Memory B cell (primary cell): ENCODE measurements at regions not wholly inside any gene's neighbourhood (a gene's known extent, or its start where the extent isn't known, plus 50 kb on each side); places are given as distances from the start of the nearest gene placed in this dataset.
"Not testable (repeated sequence)": the region's sequence is repeated elsewhere in the genome, so short reads cannot be mapped to it uniquely, and the experiment has no call there.

Experiments used
- ATAC-seq: fragments of 150-1000 bp; cut with Tn5 transposase; 2 replicates; pipeline ENCODE4 v1.10.0; 2021; ENCODE audit warnings: low read depth, mild to moderate bottlenecking, moderate library complexity
- DNase-seq, 2 donors: peaks; one replicate each; pipeline ENCODE4 v3.0.0; 2022; ENCODE audit warnings: low spot score in 2 of 2
- H3K27ac Mint-ChIP-seq: one replicate; pipeline ENCODE4 v1.8.0; 2022; ENCODE audit warnings: mild to moderate bottlenecking, moderate library complexity, mixed read lengths
- H3K27me3 Mint-ChIP-seq: one replicate; pipeline ENCODE4 v1.8.0; 2022; ENCODE audit warnings: mixed read lengths
- H3K36me3 Mint-ChIP-seq: one replicate; pipeline ENCODE4 v1.8.0; 2022; ENCODE audit warnings: mild to moderate bottlenecking, mixed read lengths
- H3K4me1 Mint-ChIP-seq: one replicate; pipeline ENCODE4 v1.8.0; 2022; ENCODE audit warnings: mixed read lengths
- H3K4me3 Mint-ChIP-seq: one replicate; pipeline ENCODE4 v1.8.0; 2022; ENCODE audit warnings: mild to moderate bottlenecking, moderate library complexity, mixed read lengths
- H3K9me3 Mint-ChIP-seq: one replicate; pipeline ENCODE4 v1.8.0; 2022; ENCODE audit warnings: mixed read lengths

DNA sequence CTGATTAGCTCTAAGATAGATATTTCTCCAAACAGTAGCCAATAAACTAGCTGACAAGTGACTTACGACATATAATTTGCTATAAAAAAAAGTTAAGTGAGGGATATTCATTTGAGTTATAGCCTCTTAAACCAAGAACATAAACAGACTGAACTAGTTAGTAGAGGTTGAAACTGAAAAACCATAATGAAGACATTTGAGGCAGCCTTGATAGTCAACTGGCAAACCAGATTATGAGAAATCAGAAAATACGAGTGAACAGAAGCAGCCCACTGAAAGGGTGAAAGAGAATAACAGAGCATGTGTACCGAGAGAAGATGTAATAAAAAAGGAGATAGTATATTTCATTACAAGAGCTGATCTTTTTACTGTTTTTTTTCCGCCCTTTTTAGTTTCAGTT lies 698.1 kb upstream of the SETBP1 start:
- H3K9me3 Mint-ChIP-seq, result peaks cover 4% of the 10 kb centered on the region
- H3K4me3 Mint-ChIP-seq, result no peak overlapping the region
- H3K27me3 Mint-ChIP-seq, result peaks cover 5% of the 10 kb centered on the region
- ATAC-seq (no peak), DNase-seq (no peak)
- H3K4me1 Mint-ChIP-seq, result no peaks in the 10 kb centered on the region
- H3K27ac Mint-ChIP-seq, result no peak overlapping the region
- no peaks in the 10 kb centered on the region for H3K36me3 Mint-ChIP-seq

DNA sequence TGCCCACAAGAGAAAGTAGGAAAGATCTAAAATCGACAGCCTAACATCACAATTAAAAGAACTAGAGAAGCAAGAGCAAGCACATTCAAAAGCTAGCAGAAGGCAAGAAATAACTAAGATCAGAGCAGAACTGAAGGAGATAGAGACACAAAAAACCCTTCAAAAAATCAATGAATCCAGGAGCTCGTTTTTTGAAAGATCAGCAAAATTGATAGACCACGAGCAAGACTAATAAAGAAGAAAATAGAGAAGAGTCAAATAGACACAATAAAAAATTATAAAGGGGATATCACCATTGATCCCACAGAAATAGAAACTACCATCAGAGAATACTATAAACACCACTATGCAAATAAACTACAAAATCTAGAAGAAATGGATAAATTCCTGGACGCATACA lies 693.6 kb upstream of the SETBP1 start:
- DNase-seq, H3K27ac Mint-ChIP-seq, H3K9me3 Mint-ChIP-seq, H3K4me1 Mint-ChIP-seq, H3K27me3 Mint-ChIP-seq, H3K36me3 Mint-ChIP-seq, ATAC-seq, H3K4me3 Mint-ChIP-seq: not testable (repeated sequence)

DNA sequence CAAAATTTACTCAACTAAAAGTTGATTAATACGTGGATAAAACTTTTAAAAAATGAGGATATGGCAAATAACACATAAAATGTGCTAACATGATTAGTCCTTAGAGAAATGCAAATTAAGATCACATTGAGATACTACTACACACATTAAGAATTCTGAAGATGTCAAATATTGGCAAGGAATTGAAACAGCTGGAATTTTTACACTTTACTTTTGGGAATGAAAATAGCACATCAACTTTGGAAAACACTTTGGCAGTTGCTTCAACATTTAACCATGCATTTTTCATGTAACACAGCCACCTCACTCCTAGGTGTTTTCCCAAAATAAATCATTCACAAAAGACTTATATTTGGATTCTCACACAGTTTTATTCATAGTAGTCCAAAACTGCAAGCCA lies 687.9 kb upstream of the SETBP1 start:
- peaks cover 3% of the 10 kb centered on the region for H3K9me3 Mint-ChIP-seq
- H3K27ac Mint-ChIP-seq, result no peak overlapping the region
- ATAC-seq (no peak), DNase-seq (no peak)
- no peaks in the 10 kb centered on the region for H3K36me3 Mint-ChIP-seq
- H3K4me1 Mint-ChIP-seq, result no peaks in the 10 kb centered on the region
- H3K4me3 Mint-ChIP-seq, result no peak overlapping the region
- no peaks in the 10 kb centered on the region for H3K27me3 Mint-ChIP-seq

DNA sequence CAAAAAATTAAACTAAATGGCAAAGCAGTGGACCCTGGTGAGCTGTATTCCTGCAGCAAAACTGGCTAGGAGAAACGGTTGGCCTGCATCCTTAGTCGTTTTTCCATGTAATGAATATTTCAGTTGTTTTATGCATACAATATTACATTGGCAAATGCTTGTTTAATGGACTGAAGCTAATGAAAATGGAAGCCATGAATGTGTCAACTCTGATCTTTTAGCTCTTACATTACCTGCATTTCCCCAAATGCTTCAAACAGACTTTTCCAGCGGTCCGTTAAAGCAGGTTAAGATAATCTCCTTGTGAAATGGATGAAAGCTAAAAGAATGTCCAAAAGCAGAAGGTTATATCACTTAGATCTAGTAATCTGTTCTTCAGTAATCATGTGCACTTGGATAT lies 686.3 kb upstream of the SETBP1 start:
- no peaks in the 10 kb centered on the region for H3K36me3 Mint-ChIP-seq
- H3K9me3 Mint-ChIP-seq, result peaks cover 2% of the 10 kb centered on the region
- ATAC-seq (no peak), DNase-seq (no peak)
- no peaks in the 10 kb centered on the region for H3K4me1 Mint-ChIP-seq
- H3K27ac Mint-ChIP-seq, result no peak overlapping the region
- no peaks in the 10 kb centered on the region for H3K27me3 Mint-ChIP-seq
- no peak overlapping the region for H3K4me3 Mint-ChIP-seq

DNA sequence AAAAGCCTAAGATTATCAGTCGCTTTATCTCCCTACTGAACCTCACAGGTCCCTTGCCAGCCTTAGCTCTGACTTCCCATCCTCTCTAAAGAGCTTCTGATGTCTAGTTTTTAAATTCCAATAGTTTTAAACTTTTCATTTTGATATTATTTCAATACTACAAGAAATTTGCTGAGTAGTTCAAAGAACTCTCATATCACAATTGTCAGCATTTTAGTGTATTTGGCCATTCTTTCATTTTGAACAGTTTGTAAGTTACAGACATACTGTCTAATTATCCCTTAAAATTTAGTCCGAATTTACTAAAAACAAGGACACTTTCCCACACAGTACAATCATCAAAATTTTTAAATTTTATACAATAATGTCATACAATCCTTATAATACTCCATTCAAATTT lies 666.8 kb upstream of the SETBP1 start:
- Mint-ChIP-seq H3K36me3 (no peaks in the 10 kb centered on the region), H3K27ac (no peak overlapping the region), H3K4me3 (no peak overlapping the region), H3K9me3 (peaks cover 2% of the 10 kb centered on the region), H3K4me1 (no peaks in the 10 kb centered on the region), H3K27me3 (peaks cover 2% of the 10 kb centered on the region)
- ATAC-seq (no peak), DNase-seq (no peak)

DNA sequence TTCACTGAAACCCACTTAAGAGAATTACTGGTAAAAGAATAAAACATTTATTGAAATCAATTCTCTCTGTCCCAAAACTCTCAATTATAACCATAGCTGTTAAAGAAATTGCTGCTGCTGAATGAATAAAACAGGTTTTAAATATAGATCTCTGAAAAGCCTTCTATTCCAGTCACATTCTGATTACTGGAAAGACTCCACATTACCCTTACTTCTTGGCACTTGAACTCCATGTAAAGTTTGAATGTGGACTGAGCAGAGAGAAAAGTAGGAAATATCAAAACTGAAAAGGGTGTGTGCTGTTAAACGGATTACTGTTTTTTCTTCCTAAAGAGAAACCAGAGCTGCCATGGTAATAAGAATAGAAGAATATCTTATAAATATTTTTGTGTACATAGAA lies 655.3 kb upstream of the SETBP1 start:
- Mint-ChIP-seq H3K4me1 (no peaks in the 10 kb centered on the region), H3K27ac (no peak overlapping the region), H3K27me3 (peaks cover 1% of the 10 kb centered on the region), H3K9me3 (peaks cover 3% of the 10 kb centered on the region), H3K36me3 (no peaks in the 10 kb centered on the region), H3K4me3 (no peak overlapping the region)
- DNase-seq (no peak), ATAC-seq (no peak)

DNA sequence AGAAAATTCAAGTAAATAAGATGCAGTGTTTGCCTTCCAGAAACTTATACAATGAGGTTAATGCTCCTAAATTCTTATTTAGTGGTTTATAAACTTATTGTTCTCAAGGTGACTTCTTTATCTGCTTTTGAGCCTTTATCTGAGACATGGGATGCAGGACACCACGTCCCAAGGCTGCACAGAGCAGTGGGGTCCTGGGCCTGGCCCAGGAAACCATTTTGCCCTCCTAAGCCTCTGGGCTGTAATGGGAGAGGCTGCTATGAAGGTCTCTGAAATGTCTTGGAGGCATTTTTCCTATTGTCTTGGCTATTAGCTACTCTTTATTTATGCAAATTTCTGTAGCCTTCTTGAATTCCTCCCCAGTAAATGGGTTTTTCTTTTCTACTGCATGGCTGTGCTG lies 652.6 kb upstream of the SETBP1 start:
- Mint-ChIP-seq H3K4me1 (no peaks in the 10 kb centered on the region), H3K27ac (no peak overlapping the region), H3K27me3 (peaks cover 3% of the 10 kb centered on the region), H3K9me3 (peaks cover 3% of the 10 kb centered on the region), H3K4me3 (no peak overlapping the region), H3K36me3 (no peaks in the 10 kb centered on the region)
- DNase-seq, result no peak
- ATAC-seq, result no peak

DNA sequence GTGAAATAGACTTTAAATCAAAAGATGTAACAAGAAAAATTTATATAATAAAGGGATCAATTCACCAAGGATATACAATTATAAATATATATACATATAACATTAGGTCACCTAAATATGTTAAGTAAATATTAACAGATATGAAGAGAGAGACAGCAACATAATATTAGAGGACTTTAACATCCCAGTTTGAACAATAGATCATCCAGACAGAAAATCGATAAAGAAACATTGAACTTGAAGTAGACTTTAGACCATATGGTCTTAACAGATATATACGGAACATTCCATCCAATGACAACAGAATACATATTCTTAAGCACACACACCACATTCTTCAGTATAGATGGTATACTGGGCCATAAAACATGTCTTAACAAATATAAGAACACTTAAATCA lies 649.6 kb upstream of the SETBP1 start:
- H3K9me3 Mint-ChIP-seq, result peaks cover 3% of the 10 kb centered on the region
- no peak for ATAC-seq
- H3K4me3 Mint-ChIP-seq, result no peak overlapping the region
- no peak overlapping the region for H3K27ac Mint-ChIP-seq
- no peak for DNase-seq
- no peaks in the 10 kb centered on the region for H3K36me3 Mint-ChIP-seq
- H3K4me1 Mint-ChIP-seq, result no peaks in the 10 kb centered on the region
- peaks cover 3% of the 10 kb centered on the region for H3K27me3 Mint-ChIP-seq

DNA sequence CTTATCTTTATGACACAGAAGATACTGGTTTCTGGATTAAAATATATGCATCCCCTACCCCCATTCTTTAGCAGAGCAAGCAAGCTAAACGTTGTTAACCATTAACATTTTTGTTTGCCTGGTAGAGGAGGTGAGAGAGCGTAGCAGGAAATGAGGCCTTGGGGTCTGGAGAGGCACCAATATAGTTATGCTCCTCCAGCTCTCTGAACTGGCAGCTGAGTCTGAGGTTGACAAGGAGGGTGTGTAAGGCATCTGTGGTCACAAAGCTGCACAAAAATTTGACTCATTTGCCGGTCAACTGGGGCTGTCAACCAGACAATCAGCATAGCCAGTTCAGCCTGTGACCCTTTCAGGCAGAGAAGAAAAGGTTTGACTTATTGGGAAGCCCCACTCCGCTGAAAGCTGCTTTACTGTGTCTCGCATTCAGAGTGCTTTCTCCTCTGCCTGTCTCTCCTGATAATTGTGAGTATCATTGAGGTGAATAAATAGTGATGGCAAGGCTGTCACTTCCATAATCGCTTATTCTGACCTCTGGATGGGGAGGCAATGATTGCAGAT lies 647.5 kb upstream of the SETBP1 start:
- Mint-ChIP-seq H3K9me3 (peaks cover 3% of the 10 kb centered on the region), H3K4me1 (no peaks in the 10 kb centered on the region), H3K27me3 (peaks cover 3% of the 10 kb centered on the region), H3K27ac (no peak overlapping the region), H3K4me3 (no peak overlapping the region), H3K36me3 (no peaks in the 10 kb centered on the region)
- ATAC-seq (no peak), DNase-seq (no peak)

DNA sequence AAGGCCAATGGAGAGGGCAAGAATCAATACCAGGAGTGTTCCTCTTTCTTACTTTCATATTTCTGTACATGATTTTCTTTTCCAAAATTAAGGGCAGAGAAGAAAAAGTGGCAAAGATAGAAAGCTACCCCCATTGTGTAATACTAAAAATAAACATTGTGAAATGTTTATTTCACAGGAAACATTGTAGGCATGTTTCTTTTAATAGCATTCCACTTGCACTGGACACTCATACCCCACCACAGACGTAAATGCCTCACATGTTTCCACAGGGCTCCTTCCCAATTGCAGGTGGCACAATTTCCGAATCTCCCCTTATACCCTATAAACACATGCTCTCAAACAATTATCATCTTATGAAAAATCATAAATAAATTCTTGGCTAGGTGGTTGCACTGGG lies 645.1 kb upstream of the SETBP1 start:
- Mint-ChIP-seq H3K27ac (no peak overlapping the region), H3K4me1 (no peaks in the 10 kb centered on the region), H3K36me3 (no peaks in the 10 kb centered on the region), H3K9me3 (no peaks in the 10 kb centered on the region), H3K4me3 (no peak overlapping the region), H3K27me3 (peaks cover 2% of the 10 kb centered on the region)
- no peak for DNase-seq
- no peak for ATAC-seq

DNA sequence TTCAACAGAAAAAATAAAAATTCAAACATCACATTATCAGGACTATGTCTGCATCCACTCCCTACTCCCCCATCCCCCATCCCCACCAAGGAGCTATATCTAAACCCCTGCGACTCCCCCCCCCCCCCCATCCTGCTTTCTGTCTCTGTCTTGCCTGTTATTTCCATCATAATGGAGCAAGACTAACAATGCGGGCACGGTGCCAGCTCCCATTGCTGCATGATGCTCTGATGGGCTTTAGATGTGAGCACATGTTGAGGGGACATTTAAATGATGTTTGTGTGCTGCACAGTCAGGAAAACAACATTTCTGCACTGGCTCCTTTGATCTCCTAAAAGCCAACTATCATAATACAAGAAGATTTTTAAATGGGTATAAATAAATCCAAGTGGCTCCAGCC lies 644.2 kb upstream of the SETBP1 start:
- H3K4me1 Mint-ChIP-seq, result no peaks in the 10 kb centered on the region

DNA sequence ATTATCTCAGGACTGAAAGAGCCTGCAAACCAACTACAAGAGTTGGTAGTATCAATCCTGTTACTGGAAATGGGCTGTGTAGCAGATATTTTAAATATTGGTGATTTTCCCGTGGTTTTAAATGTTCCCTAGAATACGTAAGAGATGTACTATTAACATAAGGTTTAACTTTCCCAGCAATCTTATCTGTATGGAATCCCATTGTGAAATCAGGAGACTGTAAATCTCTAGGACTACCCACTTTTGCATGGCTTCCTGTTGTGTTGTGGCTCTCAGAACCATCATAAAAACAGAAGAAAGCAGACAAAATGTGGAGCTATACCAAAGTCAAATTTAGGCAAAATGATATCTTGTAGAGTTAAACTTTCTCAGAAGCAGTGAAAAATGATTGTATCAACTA lies 641.5 kb upstream of the SETBP1 start:
- no peaks in the 10 kb centered on the region for H3K9me3 Mint-ChIP-seq
- H3K27me3 Mint-ChIP-seq, result peaks cover 2% of the 10 kb centered on the region
- H3K36me3 Mint-ChIP-seq, result no peaks in the 10 kb centered on the region
- H3K4me3 Mint-ChIP-seq, result no peak overlapping the region
- no peak for ATAC-seq
- no peak for DNase-seq
- H3K27ac Mint-ChIP-seq, result no peak overlapping the region
- no peaks in the 10 kb centered on the region for H3K4me1 Mint-ChIP-seq

More for the DNA sequence above, 644.2 kb upstream of the SETBP1 start:
- DNase-seq (no peak), ATAC-seq (no peak)
- Mint-ChIP-seq H3K27ac (no peak overlapping the region), H3K36me3 (no peaks in the 10 kb centered on the region), H3K27me3 (peaks cover 2% of the 10 kb centered on the region), H3K4me3 (no peak overlapping the region), H3K9me3 (no peaks in the 10 kb centered on the region)

DNA sequence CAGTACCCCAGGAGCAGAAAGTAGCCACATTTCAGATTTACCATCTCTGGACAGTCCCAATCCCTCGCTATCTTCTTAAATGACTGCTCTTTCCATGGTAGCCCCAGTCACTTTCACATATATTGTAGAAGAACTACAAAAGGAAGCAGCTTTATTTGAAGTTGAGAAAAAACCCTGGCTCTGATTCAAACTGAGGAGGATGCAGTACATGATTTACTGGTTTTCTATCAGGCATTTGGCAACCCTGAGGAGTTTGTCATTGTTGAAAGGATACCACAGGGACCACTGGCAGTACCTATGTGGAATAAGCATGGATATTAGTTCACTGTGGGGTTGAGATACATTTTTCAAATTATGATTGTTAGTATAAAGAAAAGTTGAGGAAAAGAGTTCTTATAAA lies 640.9 kb upstream of the SETBP1 start:
- Mint-ChIP-seq H3K9me3 (no peaks in the 10 kb centered on the region), H3K4me3 (no peak overlapping the region), H3K36me3 (no peaks in the 10 kb centered on the region), H3K27ac (no peak overlapping the region), H3K4me1 (no peaks in the 10 kb centered on the region), H3K27me3 (peaks cover 2% of the 10 kb centered on the region)
- no peak for DNase-seq
- ATAC-seq, result no peak

DNA sequence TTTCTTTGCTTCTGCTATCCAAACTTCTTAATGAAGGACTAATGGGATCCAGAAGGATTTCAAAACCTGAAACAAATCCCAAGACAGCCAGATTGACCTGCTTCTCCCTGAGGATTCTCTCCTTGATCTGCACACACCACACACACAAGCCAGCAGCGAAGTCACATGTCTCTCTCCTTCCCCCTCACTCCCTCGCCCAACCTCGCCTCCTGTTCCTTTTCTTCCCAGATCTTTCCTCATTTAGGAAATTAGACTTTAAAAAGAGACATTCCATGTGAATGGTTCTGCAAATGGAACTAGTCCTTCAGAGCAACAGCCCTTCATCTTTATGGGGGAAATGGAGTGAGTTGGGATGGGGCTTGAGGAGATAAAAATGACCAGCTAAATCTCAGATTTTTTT lies 639.1 kb upstream of the SETBP1 start:
- DNase-seq (no peak), ATAC-seq (no peak)
- Mint-ChIP-seq H3K4me3 (no peak overlapping the region), H3K36me3 (no peaks in the 10 kb centered on the region), H3K27me3 (peaks cover 4% of the 10 kb centered on the region), H3K4me1 (no peaks in the 10 kb centered on the region), H3K27ac (no peak overlapping the region), H3K9me3 (no peaks in the 10 kb centered on the region)

DNA sequence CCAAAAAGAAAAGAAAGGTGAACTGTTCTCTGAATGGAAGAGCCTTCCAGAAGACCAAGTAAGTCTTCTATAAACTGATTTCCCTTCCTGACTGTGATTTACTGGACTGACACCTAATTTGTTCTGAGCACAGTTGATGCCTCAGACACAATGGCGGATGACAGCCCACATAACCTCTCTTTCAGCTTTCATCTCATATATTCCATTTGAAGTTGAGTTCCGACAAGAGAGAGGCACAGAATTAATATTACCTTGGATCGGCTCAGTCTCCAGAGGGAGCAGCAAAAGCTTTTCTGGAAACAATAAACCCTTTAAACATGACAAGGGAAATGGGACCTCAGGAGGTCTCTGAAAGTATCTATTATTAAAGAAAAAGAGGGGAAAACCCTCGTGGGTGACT lies 638.7 kb upstream of the SETBP1 start:
- ATAC-seq (no peak), DNase-seq (no peak)
- no peak overlapping the region for H3K4me3 Mint-ChIP-seq
- no peaks in the 10 kb centered on the region for H3K36me3 Mint-ChIP-seq
- no peaks in the 10 kb centered on the region for H3K9me3 Mint-ChIP-seq
- no peak overlapping the region for H3K27ac Mint-ChIP-seq
- H3K27me3 Mint-ChIP-seq, result peaks cover 4% of the 10 kb centered on the region
- H3K4me1 Mint-ChIP-seq, result no peaks in the 10 kb centered on the region
